Thyroid gland (tissue), 4 donors: ENCODE measurements at regions not wholly inside any gene's neighbourhood (a gene's known extent, or its start where the extent isn't known, plus 50 kb on each side); places are given as distances from the start of the nearest gene placed in this dataset.

Experiments
- CTCF ChIP-seq, 6 experiments: fragments of 200-600 bp in 3 of 6; fragments of 450-650 bp in 3 of 6; sonication (generic) in 3 of 6; IDR thresholded peaks; one replicate each; pipeline ENCODE4 v1.5.1; 2016 to 2019; ENCODE audit warnings: antibody characterized with exemption in 6 of 6, mild to moderate bottlenecking in 2 of 6, inconsistent platforms in 1 of 6, moderate library complexity in 1 of 6
- POLR2A ChIP-seq, 2 donors: fragments of 450-650 bp; IDR thresholded peaks; one replicate each; pipeline ENCODE4 v1.6.1; 2017; ENCODE audit warnings: antibody characterized with exemption in 2 of 2, mild to moderate bottlenecking in 2 of 2, moderate library complexity in 1 of 2

GRCh38 chr12:91636721-91637120, 454.1 kb upstream of the DCN start:
- TF ChIP-seq POLR2A (IDR thresholded peaks at IDR 0.05), result no peak
- TF ChIP-seq CTCF (IDR thresholded peaks at IDR 0.05), result no peak
